Lower leg skin (tissue), 4 donors: ENCODE measurements at regions not wholly inside any gene's neighbourhood (a gene's known extent, or its start where the extent isn't known, plus 50 kb on each side); places are given as distances from the start of the nearest gene placed in this dataset.

Experiments
- DNase-seq, 2 donors: peaks; one replicate each; pipeline ENCODE4 v3.0.0-alpha.2; 2019; ENCODE audit warnings: low spot score in 2 of 2
- H3K4me3 ChIP-seq: fragments of 200-600 bp; sonication (generic); 2 replicates; pipeline ENCODE4 v1.5.1; 2017; ENCODE audit warnings: mild to moderate bottlenecking, low read depth; ENCODE audit not compliant: poor library complexity, severe bottlenecking
- POLR2A ChIP-seq, 2 donors: fragments of 450-650 bp; IDR thresholded peaks; one replicate each; pipeline ENCODE4 v1.6.1; 2016 to 2017; ENCODE audit warnings: antibody characterized with exemption in 2 of 2, mild to moderate bottlenecking in 1 of 2, moderate library complexity in 1 of 2
- WGBS, 2 donors: methylation state at CpG; one replicate each; pipeline ENCODE4 v1.1.5; 2018; 5-methylcytosine and 5-hydroxymethylcytosine counted together
- intact Hi-C: fragments of 100-400 bp; cut with DNase I; formaldehyde crosslinking; loops from one replicate; pipeline ENCODE4 v1.15.0; 2023; ENCODE audit warnings: low total_unique reads
- TF ChIP-seq, protein P1 (sequence below), 3 donors: fragments of 450-650 bp; IDR thresholded peaks; one replicate each; pipeline ENCODE4 v1.5.1; 2016; ENCODE audit warnings: antibody characterized with exemption in 3 of 3, mild to moderate bottlenecking in 3 of 3, moderate library complexity in 2 of 3

DNA sequence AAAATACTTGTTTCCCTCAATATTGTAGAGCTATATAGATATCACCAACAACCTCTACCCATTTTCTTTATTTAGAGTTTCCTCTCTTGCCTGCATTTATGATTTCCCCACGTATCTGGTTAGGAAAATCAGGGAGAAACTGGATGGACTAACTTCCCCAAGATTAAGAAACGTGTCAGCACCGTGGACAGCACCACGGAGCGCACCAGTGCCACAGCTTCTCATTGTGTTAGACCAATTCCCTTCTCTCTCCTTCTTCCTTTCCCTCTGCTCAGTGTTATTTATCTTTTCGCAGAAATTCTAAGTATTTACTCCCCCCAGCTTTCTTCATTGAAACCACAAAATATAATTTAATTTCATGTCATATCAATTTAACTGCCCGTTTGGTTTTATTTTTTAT, 568.6 kb upstream of the BOD1L1 start:
- TF ChIP-seq, protein P1, sequence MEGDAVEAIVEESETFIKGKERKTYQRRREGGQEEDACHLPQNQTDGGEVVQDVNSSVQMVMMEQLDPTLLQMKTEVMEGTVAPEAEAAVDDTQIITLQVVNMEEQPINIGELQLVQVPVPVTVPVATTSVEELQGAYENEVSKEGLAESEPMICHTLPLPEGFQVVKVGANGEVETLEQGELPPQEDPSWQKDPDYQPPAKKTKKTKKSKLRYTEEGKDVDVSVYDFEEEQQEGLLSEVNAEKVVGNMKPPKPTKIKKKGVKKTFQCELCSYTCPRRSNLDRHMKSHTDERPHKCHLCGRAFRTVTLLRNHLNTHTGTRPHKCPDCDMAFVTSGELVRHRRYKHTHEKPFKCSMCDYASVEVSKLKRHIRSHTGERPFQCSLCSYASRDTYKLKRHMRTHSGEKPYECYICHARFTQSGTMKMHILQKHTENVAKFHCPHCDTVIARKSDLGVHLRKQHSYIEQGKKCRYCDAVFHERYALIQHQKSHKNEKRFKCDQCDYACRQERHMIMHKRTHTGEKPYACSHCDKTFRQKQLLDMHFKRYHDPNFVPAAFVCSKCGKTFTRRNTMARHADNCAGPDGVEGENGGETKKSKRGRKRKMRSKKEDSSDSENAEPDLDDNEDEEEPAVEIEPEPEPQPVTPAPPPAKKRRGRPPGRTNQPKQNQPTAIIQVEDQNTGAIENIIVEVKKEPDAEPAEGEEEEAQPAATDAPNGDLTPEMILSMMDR (IDR thresholded peaks at IDR 0.05): no peak
- TF ChIP-seq POLR2A (IDR thresholded peaks at IDR 0.05): no peak
- no peak overlapping the region for H3K4me3 ChIP-seq
- DNase-seq: peak in 1 of 2 donors; percentile 15
- WGBS, 2 donors: 12 to 15% methylated on average over 7 of the region's 7 CpGs
- intact Hi-C loops: no loop called here

DNA sequence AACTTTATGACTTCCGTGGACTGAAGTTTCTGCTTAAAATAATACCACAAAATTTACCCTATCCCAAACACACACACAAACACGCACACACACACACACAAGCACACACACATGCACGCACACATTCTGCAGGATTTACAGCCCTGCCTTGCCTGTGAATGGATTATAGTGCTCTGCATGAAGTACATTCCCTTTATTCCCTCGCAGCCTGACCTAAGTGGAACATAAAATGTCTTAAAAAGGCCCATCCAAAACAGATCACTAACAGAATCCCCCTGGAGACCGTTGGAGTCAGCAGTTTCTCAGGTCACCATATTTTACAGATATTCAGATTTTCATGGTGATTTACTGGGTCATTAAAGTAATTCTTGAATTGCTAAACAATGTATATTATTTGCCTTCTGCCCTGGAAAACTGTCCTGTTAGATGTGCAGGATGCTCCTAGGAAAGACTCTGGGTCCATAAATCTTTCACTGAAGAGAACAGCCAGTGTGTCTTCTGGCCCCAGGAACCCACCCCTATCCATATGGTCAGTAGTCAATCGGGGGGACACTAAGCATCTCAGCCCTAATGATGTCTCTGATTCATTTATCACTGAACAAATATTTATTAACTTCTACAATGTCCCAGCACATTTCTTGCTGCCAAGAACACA, 587.7 kb upstream of the BOD1L1 start:
- TF ChIP-seq, protein P1 (IDR thresholded peaks at IDR 0.05): no peak
- TF ChIP-seq POLR2A (IDR thresholded peaks at IDR 0.05): no peak
- no peak overlapping the region for H3K4me3 ChIP-seq
- intact Hi-C loops: no loop called here
- WGBS, 2 donors: 75 to 80% methylated on average over 6 of the region's 6 CpGs
- no peak for DNase-seq

DNA sequence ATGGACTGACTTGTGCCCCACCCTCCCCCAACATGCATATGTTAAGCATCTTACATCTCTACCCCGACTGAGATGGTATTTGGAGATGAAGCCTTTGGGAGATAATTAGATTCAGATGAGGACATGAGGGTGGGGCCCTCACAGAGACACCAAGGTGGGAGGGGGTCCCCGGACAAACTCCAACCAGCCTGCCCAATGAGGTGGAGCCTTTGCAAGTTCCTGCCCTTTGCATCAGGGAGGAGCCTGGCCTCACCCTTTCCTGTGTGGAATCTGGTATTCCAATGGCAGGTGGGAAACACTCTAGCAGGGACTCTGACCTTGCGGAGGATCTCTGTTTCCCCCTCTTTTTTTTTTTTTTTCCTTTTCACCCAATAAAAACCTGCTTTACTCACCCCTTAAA, 589.9 kb upstream of the BOD1L1 start:
- DNase-seq: no peak
- 69 to 79% methylated on average over 3 of the region's 3 CpGs for WGBS, 2 donors
- TF ChIP-seq, protein P1 (IDR thresholded peaks at IDR 0.05): no peak
- no peak for TF ChIP-seq POLR2A (IDR thresholded peaks at IDR 0.05)

DNA sequence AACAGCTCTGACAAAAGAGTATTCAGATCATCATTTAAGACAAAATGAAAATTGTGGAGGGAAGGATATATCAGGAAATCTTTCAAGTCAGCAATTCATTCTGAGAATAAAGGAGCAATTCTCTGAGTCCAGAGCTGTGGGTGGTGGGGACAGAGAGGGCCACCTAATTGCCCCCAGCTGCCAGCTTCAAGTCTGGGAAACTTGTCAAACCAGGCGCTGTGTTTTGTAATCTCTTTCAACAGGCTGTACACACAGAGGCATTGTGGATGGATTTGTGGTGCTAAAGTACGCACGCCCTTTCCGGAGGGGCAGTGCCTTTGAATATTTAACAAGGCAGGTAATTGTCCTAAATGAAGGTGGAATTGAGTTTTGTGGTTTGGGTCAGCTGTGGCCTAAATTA, 591.1 kb upstream of the BOD1L1 start:
- no peak overlapping the region for H3K4me3 ChIP-seq
- peak in 1 of 2 donors; percentile 23 for DNase-seq
- TF ChIP-seq POLR2A (IDR thresholded peaks at IDR 0.05): no peak
- TF ChIP-seq, protein P1 (IDR thresholded peaks at IDR 0.05): no peak
- intact Hi-C loops: no loop called here
- WGBS, 2 donors: 51 to 63% methylated on average over 4 of the region's 4 CpGs

More for the DNA sequence above, 589.9 kb upstream of the BOD1L1 start:
- intact Hi-C loops: no loop called here
- no peak overlapping the region for H3K4me3 ChIP-seq

DNA sequence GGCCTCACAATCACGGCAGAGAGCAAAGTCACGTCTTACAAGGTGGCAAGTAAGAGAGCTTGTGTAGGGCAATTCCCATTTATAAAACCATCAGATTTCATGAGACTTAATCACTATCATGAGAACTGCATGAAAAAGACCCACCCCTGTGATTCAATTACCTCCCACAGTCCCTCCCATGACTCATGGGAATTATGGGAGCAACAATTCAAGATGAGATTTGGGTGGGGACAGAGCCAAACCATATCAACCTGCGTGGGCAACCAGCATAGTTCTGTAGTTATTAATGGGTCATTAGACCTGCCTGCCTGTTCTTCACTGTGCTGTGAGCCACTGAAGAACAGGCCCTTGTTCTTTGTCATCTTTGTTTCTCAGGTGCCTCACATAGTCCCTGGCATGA, 593.7 kb upstream of the BOD1L1 start:
- H3K4me3 ChIP-seq: no peak overlapping the region
- 82 to 85% methylated on average over 3 of the region's 3 CpGs for WGBS, 2 donors
- no peak for DNase-seq
- intact Hi-C loops: no loop called here
- no peak for TF ChIP-seq POLR2A (IDR thresholded peaks at IDR 0.05)
- TF ChIP-seq, protein P1 (IDR thresholded peaks at IDR 0.05): no peak
